Small intestine (tissue), 7 donors: ENCODE measurements at regions not wholly inside any gene's neighbourhood (a gene's known extent, or its start where the extent isn't known, plus 50 kb on each side); places are given as distances from the start of the nearest gene placed in this dataset.

Source experiments
- DNase-seq, 2 donors: peaks; one replicate each; pipeline versions ENCODE4 v3.0.0 to v3.0.0-alpha.2; 2013
- FAIRE-seq: peaks from 2 replicates; lab custom pipeline; 2012; peaks lifted over from hg19 to GRCh38; lab: Jason Lieb, UNC
- H3K27ac ChIP-seq, 3 donors: one replicate each; pipeline ENCODE4 v1.5.1; 2013; ENCODE audit warnings: low read length in 2 of 3, mild to moderate bottlenecking in 2 of 3, control low read depth in 1 of 3, inconsistent platforms in 1 of 3, low read depth in 1 of 3, moderate library complexity in 1 of 3
- H3K27me3 ChIP-seq, 3 donors: one replicate each; pipeline ENCODE4 v1.6.1; 2013; ENCODE audit warnings: low read length in 3 of 3, inconsistent platforms in 1 of 3; ENCODE audit not compliant: control insufficient read depth in 3 of 3, insufficient read depth in 3 of 3
- H3K36me3 ChIP-seq, 3 donors: one replicate each; pipeline ENCODE4 v1.6.1; 2013; ENCODE audit warnings: low read length in 3 of 3, inconsistent platforms in 1 of 3, low read depth in 1 of 3, mild to moderate bottlenecking in 1 of 3, moderate library complexity in 1 of 3; ENCODE audit not compliant: control insufficient read depth in 3 of 3, insufficient read depth in 2 of 3
- H3K4me1 ChIP-seq, 3 donors: one replicate each; pipeline ENCODE4 v1.6.1; 2013; ENCODE audit warnings: low read length in 2 of 3, inconsistent platforms in 1 of 3, low read depth in 1 of 3, mild to moderate bottlenecking in 1 of 3, moderate library complexity in 1 of 3; ENCODE audit not compliant: control insufficient read depth in 3 of 3, insufficient read depth in 2 of 3
- H3K4me3 ChIP-seq, 3 donors: one replicate each; pipeline ENCODE4 v1.5.1; 2013; ENCODE audit warnings: low read length in 3 of 3, control low read depth in 1 of 3, inconsistent platforms in 1 of 3, low read depth in 1 of 3, mild to moderate bottlenecking in 1 of 3, moderate library complexity in 1 of 3
- H3K9me3 ChIP-seq, 2 donors: one replicate each; pipeline ENCODE4 v1.6.1; 2013; ENCODE audit warnings: low read depth in 1 of 2, low read length in 1 of 2; ENCODE audit not compliant: control insufficient read depth in 2 of 2, insufficient read depth in 1 of 2
- WGBS, 3 donors: extraction: QIAGEN DNeasy Blood & Tissue Kit; methylation state at CpG; one replicate each; pipeline ENCODE4 v1.1.7; 2013; 5-methylcytosine and 5-hydroxymethylcytosine counted together
- donor health status: healthy with polysubstance abuse.
- donor health status: control.
- donor health status: control.
- donor health status: Bipolar disorder and iron deficiency.
- donor health status: healthy.

DNA sequence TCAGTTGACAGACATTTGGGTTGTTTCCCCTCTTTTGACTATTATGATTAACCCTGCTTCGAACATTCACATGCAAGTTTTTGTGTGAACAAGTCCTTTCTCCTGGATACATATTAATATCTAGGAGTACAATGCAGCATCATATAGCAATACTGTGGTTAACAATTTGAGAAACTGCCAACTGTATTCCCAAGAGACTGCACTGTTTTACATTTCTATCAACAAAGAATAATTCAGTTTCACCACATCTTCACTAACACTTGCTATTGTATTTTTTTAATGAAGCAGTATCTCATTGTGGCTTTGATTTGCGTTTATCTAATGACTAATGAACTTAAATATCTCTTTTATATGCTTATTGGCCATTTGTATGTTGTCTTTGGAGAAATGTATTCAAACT lies 184.6 kb upstream of the NBEA start:
- H3K9me3 ChIP-seq: no peaks in the 10 kb centered on the region
- no peak for FAIRE-seq
- H3K27me3 ChIP-seq: no peaks in the 10 kb centered on the region
- WGBS, 3 donors: 73 to 84% (median 77%) methylated on average over 2 of the region's 2 CpGs
- no peaks in the 10 kb centered on the region for H3K36me3 ChIP-seq
- H3K4me3 ChIP-seq: no peak overlapping the region
- no peak for DNase-seq
- H3K27ac ChIP-seq: no peak overlapping the region
- H3K4me1 ChIP-seq: no peaks in the 10 kb centered on the region

DNA sequence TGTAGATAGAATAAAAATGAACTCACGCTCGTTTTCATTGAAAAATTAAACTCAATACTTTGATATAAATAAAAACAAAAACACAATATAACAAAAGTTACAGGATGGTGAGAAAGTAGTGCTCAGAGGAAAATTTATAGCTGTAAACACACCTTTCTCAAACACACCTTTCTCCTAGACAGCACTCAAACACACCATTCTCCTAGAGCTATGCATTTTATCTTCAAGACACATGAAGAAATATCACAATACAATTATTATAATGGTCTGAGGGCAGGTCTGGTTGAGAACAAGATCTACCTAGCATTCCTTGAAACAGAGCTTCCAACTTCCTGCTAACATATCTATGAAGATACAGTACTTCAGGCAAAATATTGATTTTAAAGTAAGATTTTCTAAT lies 183.4 kb upstream of the NBEA start:
- WGBS, 3 donors: 33 to 88% (median 58%) methylated on average over 2 of the region's 2 CpGs
- H3K27me3 ChIP-seq: no peaks in the 10 kb centered on the region
- FAIRE-seq (no peak), DNase-seq (no peak)
- no peak overlapping the region for H3K27ac ChIP-seq
- H3K36me3 ChIP-seq: no peaks in the 10 kb centered on the region
- H3K9me3 ChIP-seq: no peaks in the 10 kb centered on the region
- no peak overlapping the region for H3K4me3 ChIP-seq
- no peaks in the 10 kb centered on the region for H3K4me1 ChIP-seq

DNA sequence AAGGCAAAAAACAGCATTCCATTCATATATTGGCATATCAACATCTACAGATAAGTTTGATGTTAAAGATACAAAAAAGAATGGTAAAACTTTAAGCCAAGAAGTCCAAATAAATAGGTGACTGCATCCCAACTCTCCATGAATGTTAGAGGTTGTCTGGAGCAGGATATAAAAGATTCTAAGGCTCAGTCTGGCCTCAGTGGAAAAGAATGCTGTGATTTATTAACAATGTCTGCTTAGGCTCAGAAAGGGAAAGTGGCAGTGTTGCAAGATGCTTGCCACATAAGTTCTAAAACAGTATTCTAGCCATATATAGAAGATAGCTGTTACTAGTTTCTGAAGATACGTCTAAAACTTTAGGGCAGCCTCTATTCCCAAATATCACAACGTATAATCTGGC lies 179.8 kb upstream of the NBEA start:
- WGBS, 3 donors: 81 to 91% (median 89%) methylated on average over 2 of the region's 2 CpGs
- Histone ChIP-seq H3K36me3 (no peaks in the 10 kb centered on the region), H3K9me3 (peaks cover 0 to 3% of the 10 kb centered on the region in 2 donors), H3K4me1 (no peaks in the 10 kb centered on the region), H3K27me3 (no peaks in the 10 kb centered on the region), H3K27ac (no peak overlapping the region), H3K4me3 (no peak overlapping the region)
- DNase-seq: no peak
- FAIRE-seq: no peak

DNA sequence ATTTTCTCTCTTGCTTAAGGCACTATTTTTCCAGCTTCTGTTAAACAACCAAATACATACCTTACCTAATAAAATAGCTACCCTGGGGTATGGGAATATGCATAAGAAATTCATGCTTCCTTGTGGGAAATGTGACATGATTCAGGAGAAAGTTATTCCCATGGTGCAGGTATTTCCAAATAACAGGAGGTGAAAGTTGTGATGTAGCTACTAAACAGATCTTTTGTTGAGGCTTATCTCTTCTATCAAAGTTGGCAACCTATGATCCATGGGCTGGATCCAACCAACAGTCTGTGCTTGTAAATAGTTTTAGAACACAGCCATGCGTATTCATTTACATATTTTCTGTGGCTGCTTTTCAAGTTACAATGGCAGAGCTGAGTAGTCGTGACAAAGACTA lies 177.8 kb upstream of the NBEA start:
- H3K27ac ChIP-seq: no peak overlapping the region
- FAIRE-seq: no peak
- 85 to 89% (median 88%) methylated on average over 2 of the region's 2 CpGs for WGBS, 3 donors

GRCh38 chr13:34765446-34766180 lies 176.5 kb upstream of the NBEA start:
- no peaks in the 10 kb centered on the region for H3K36me3 ChIP-seq
- no peak overlapping the region for H3K4me3 ChIP-seq
- peaks cover 0 to 3% of the 10 kb centered on the region in 2 donors for H3K9me3 ChIP-seq
- FAIRE-seq: no peak
- WGBS, 3 donors: 92 to 97% (median 97%) methylated on average over 6 of the region's 6 CpGs
- no peak overlapping the region for H3K27ac ChIP-seq
- DNase-seq: no peak
- no peaks in the 10 kb centered on the region for H3K27me3 ChIP-seq
- H3K4me1 ChIP-seq: no peaks in the 10 kb centered on the region

More for the DNA sequence above, 177.8 kb upstream of the NBEA start:
- Histone ChIP-seq H3K4me1 (no peaks in the 10 kb centered on the region), H3K36me3 (no peaks in the 10 kb centered on the region), H3K4me3 (no peak overlapping the region), H3K9me3 (peaks cover 0 to 3% of the 10 kb centered on the region in 2 donors), H3K27me3 (no peaks in the 10 kb centered on the region)
- no peak for DNase-seq

DNA sequence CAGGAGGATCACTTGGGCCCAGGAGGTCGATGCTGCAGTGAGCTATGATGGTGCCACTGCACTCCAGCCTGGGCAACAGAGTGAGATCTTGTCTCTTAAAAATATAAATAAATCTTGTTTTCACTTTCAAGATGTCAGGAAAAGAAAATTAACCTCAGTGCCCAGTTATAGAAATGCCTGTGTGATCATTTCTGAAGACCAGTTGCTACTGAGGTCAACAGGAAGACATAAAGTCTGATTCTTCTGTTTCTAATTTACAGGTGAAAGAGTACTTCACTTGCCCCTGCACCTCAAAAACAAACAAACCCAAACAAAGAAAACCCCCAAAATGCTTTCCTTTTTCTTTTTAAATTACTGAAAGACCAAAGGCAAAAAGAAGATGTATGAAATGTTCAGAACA lies 174.3 kb upstream of the NBEA start:
- no peak for FAIRE-seq
- no peak for DNase-seq
- Histone ChIP-seq H3K27me3 (no peaks in the 10 kb centered on the region), H3K27ac (no peak overlapping the region), H3K9me3 (peaks cover 0 to 3% of the 10 kb centered on the region in 2 donors), H3K36me3 (no peaks in the 10 kb centered on the region), H3K4me1 (no peaks in the 10 kb centered on the region), H3K4me3 (no peak overlapping the region)
- WGBS, 3 donors: 59 to 74% (median 64%) methylated on average over 1 of the region's 1 CpG

GRCh38 chr13:34772206-34772605 lies 169.9 kb upstream of the NBEA start:
- H3K4me3 ChIP-seq: no peak overlapping the region
- H3K36me3 ChIP-seq: no peaks in the 10 kb centered on the region
- H3K27ac ChIP-seq: no peak overlapping the region
- no peaks in the 10 kb centered on the region for H3K27me3 ChIP-seq
- DNase-seq: no peak
- 16 to 47% (median 20%) methylated on average over 2 of the region's 2 CpGs for WGBS, 3 donors
- no peaks in the 10 kb centered on the region for H3K4me1 ChIP-seq
- FAIRE-seq: no peak
- H3K9me3 ChIP-seq: no peaks in the 10 kb centered on the region

DNA sequence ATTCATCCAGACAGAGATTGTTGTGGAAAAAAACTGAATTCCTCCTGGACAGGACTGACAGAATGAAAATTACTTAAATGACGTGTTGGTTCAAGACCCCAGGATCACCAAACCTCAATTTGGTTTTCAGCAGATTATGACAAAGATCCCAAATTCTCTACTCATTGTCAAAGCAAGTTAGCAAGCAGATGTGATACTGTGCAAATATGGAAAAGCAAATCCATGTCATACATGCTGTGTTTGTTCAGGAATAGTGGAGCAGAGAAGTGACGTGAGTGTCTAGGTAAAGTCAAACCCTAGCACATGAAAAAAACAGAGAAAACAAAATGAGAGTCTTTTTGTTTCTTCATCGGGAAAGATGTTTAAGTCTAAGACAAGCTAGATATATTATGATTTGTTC lies 169.2 kb upstream of the NBEA start:
- H3K9me3 ChIP-seq: no peaks in the 10 kb centered on the region
- no peak overlapping the region for H3K27ac ChIP-seq
- H3K36me3 ChIP-seq: no peaks in the 10 kb centered on the region
- no peak overlapping the region for H3K4me3 ChIP-seq
- no peak for FAIRE-seq
- 71 to 76% (median 74%) methylated on average over 3 of the region's 3 CpGs for WGBS, 3 donors
- no peak for DNase-seq
- H3K27me3 ChIP-seq: no peaks in the 10 kb centered on the region
- H3K4me1 ChIP-seq: no peaks in the 10 kb centered on the region
